BJ (cell line): ENCODE measurements at regions not wholly inside any gene's neighbourhood (a gene's known extent, or its start where the extent isn't known, plus 50 kb on each side); places are given as distances from the start of the nearest gene placed in this dataset.

Experiments used
- CTCF ChIA-PET: fragments of 350-600 bp; formaldehyde crosslinking; extraction: SDS; loops from one replicate; lab custom pipeline; 2021; ENCODE audit warnings: antibody characterized with exemption, inconsistent platforms; lab: Yijun Ruan, JAX
- POLR2A ChIA-PET: fragments of 300-600 bp; sonication (Branson Sonifier 250); formaldehyde crosslinking; extraction: SDS; loops from one replicate; lab custom pipeline; 2021; ENCODE audit warnings: antibody characterized with exemption; lab: Charles Lee
- DNase-seq: peaks from one replicate; pipeline ENCODE4 v3.0.0-alpha.2; 2011; ENCODE audit warnings: low read depth
- H3K27me3 ChIP-seq: 2 replicates; pipeline ENCODE4 v1.6.0; 2011; ENCODE audit warnings: low read length; ENCODE audit not compliant: control insufficient read depth, insufficient read depth
- H3K36me3 ChIP-seq: 2 replicates; pipeline ENCODE4 v1.5.1; 2011; ENCODE audit warnings: low read length; ENCODE audit not compliant: control insufficient read depth, insufficient read depth
- H3K4me3 ChIP-seq: 2 replicates; pipeline ENCODE4 v1.5.1; 2011; ENCODE audit warnings: low read depth, mild to moderate bottlenecking, control low read depth, low read length
- CTCF ChIP-seq: IDR thresholded peaks from 2 replicates; pipeline ENCODE4 v1.5.1; 2011; ENCODE audit warnings: low read depth, mild to moderate bottlenecking, control low read depth, inconsistent platforms, low read length, moderate library complexity; ENCODE audit not compliant: insufficient read depth

- CTCF ChIA-PET, result no interaction called here
- POLR2A ChIA-PET, result no interaction called here
- no peak for TF ChIP-seq CTCF
Observed at GRCh38 chr18:66168685-66169235, 417.9 kb downstream of the CDH7 start.

GRCh38 chr18:66167829-66168684 is 417.2 kb downstream of the CDH7 start:
- Histone ChIP-seq H3K36me3 (no peaks in the 10 kb centered on the region), H3K4me3 (no peak overlapping the region), H3K27me3 (no peaks in the 10 kb centered on the region)
- POLR2A ChIA-PET, result no interaction called here
- no peak for TF ChIP-seq CTCF
- DNase-seq, result no peak
- CTCF ChIA-PET, result no interaction called here

More at GRCh38 chr18:66168685-66169235, 417.9 kb downstream of the CDH7 start:
- Histone ChIP-seq H3K4me3 (no peak overlapping the region), H3K36me3 (no peaks in the 10 kb centered on the region), H3K27me3 (no peaks in the 10 kb centered on the region)
- no peak for DNase-seq

- Histone ChIP-seq H3K4me3 (no peak overlapping the region), H3K27me3 (no peaks in the 10 kb centered on the region), H3K36me3 (no peaks in the 10 kb centered on the region)
- no peak for DNase-seq
- TF ChIP-seq CTCF, result no peak
- POLR2A ChIA-PET, result no interaction called here
- CTCF ChIA-PET, result no interaction called here
Observed at GRCh38 chr18:66160007-66160406, 409.2 kb downstream of the CDH7 start.

GRCh38 chr18:66159451-66159850 is 408.6 kb downstream of the CDH7 start:
- Histone ChIP-seq H3K36me3 (no peaks in the 10 kb centered on the region), H3K27me3 (no peaks in the 10 kb centered on the region), H3K4me3 (no peak overlapping the region)
- DNase-seq, result no peak
- ChIA-PET CTCF (no interaction called here), POLR2A (no interaction called here)
- TF ChIP-seq CTCF, result no peak

GRCh38 chr18:66156946-66157687 is 406.3 kb downstream of the CDH7 start:
- DNase-seq, result no peak
- no peaks in the 10 kb centered on the region for H3K36me3 ChIP-seq
- ChIA-PET CTCF (no interaction called here), POLR2A (no interaction called here)
- no peaks in the 10 kb centered on the region for H3K27me3 ChIP-seq
- no peak for TF ChIP-seq CTCF
- H3K4me3 ChIP-seq, result no peak overlapping the region
